BE2C (cell line): ENCODE measurements at regions not wholly inside any gene's neighbourhood (a gene's known extent, or its start where the extent isn't known, plus 50 kb on each side); places are given as distances from the start of the nearest gene placed in this dataset.

Source experiments
- DNase-seq: peaks from one replicate; pipeline ENCODE4 v3.0.0-alpha.2; 2020
- H3K27me3 ChIP-seq: fragments of 250-450 bp; sonication (Bioruptor Pico); 2 replicates; pipeline ENCODE4 v1.5.1; 2020; ENCODE audit warnings: mild to moderate bottlenecking
- H3K36me3 ChIP-seq: fragments of 250-450 bp; sonication (Bioruptor Pico); 2 replicates; pipeline ENCODE4 v1.5.1; 2020; ENCODE audit warnings: mild to moderate bottlenecking
- H3K4me1 ChIP-seq: fragments of 250-450 bp; sonication (Bioruptor Pico); 2 replicates; pipeline ENCODE4 v1.5.1; 2020
- H3K4me3 ChIP-seq: 2 replicates; pipeline ENCODE4 v1.5.1; 2011; ENCODE audit warnings: low read depth, low read length
- H3K9me3 ChIP-seq: fragments of 250-450 bp; sonication (Bioruptor Pico); 2 replicates; pipeline ENCODE4 v1.5.1; 2020
- CTCF ChIP-seq: IDR thresholded peaks from 2 replicates; pipeline ENCODE4 v1.5.1; 2012; ENCODE audit warnings: mild to moderate bottlenecking, low read depth, low read length

- no peaks in the 10 kb centered on the region for H3K36me3 ChIP-seq
Measured at GRCh38 chr4:60201052-60201673, 999.0 kb upstream of the ADGRL3 start.

GRCh38 chr4:60209588-60209987 lies 990.5 kb upstream of the ADGRL3 start:
- no peak for TF ChIP-seq CTCF
- DNase-seq, result no peak
- no peaks in the 10 kb centered on the region for H3K4me1 ChIP-seq
- H3K36me3 ChIP-seq, result no peaks in the 10 kb centered on the region
- H3K4me3 ChIP-seq, result no peak overlapping the region
- no peaks in the 10 kb centered on the region for H3K27me3 ChIP-seq
- no peaks in the 10 kb centered on the region for H3K9me3 ChIP-seq

More at GRCh38 chr4:60201052-60201673, 999.0 kb upstream of the ADGRL3 start:
- DNase-seq, result peak; percentile 62
- Histone ChIP-seq H3K27me3 (no peaks in the 10 kb centered on the region), H3K4me3 (no peak overlapping the region), H3K9me3 (no peaks in the 10 kb centered on the region), H3K4me1 (no peaks in the 10 kb centered on the region)
- peak; percentile 90 for TF ChIP-seq CTCF

GRCh38 chr4:60215906-60216305 lies 984.2 kb upstream of the ADGRL3 start:
- no peak for DNase-seq
- no peak for TF ChIP-seq CTCF
- H3K4me1 ChIP-seq, result no peaks in the 10 kb centered on the region

GRCh38 chr4:60216752-60217151 lies 983.4 kb upstream of the ADGRL3 start:
- DNase-seq, result no peak
- Histone ChIP-seq H3K4me3 (no peak overlapping the region), H3K36me3 (no peaks in the 10 kb centered on the region), H3K27me3 (no peaks in the 10 kb centered on the region), H3K9me3 (no peaks in the 10 kb centered on the region), H3K4me1 (no peaks in the 10 kb centered on the region)
- no peak for TF ChIP-seq CTCF

More at GRCh38 chr4:60215906-60216305, 984.2 kb upstream of the ADGRL3 start:
- H3K4me3 ChIP-seq, result no peak overlapping the region
- no peaks in the 10 kb centered on the region for H3K9me3 ChIP-seq
- H3K36me3 ChIP-seq, result no peaks in the 10 kb centered on the region
- H3K27me3 ChIP-seq, result no peaks in the 10 kb centered on the region

- H3K4me3 ChIP-seq, result no peak overlapping the region
- H3K36me3 ChIP-seq, result no peaks in the 10 kb centered on the region
- TF ChIP-seq CTCF, result no peak
- no peaks in the 10 kb centered on the region for H3K9me3 ChIP-seq
- no peaks in the 10 kb centered on the region for H3K4me1 ChIP-seq
- DNase-seq, result no peak
- no peaks in the 10 kb centered on the region for H3K27me3 ChIP-seq
Measured at GRCh38 chr4:60221866-60222265, 978.3 kb upstream of the ADGRL3 start.

GRCh38 chr4:60223208-60223923 lies 976.8 kb upstream of the ADGRL3 start:
- no peaks in the 10 kb centered on the region for H3K36me3 ChIP-seq
- no peaks in the 10 kb centered on the region for H3K4me1 ChIP-seq
- DNase-seq, result no peak

More at GRCh38 chr4:60223208-60223923, 976.8 kb upstream of the ADGRL3 start:
- Histone ChIP-seq H3K27me3 (no peaks in the 10 kb centered on the region), H3K9me3 (no peaks in the 10 kb centered on the region), H3K4me3 (no peak overlapping the region)
- TF ChIP-seq CTCF, result no peak
